ENCODE measurements at regions not wholly inside any gene's neighbourhood (a gene's known extent, or its start where the extent isn't known, plus 50 kb on each side); places are given as distances from the start of the nearest gene placed in this dataset.
A peak's percentile ranks its signal among the peaks of the same experiment; 100 is the strongest.
"Not testable (repeated sequence)": the region's sequence is repeated elsewhere in the genome, so short reads cannot be mapped to it uniquely, and the experiment has no call there.

DNA sequence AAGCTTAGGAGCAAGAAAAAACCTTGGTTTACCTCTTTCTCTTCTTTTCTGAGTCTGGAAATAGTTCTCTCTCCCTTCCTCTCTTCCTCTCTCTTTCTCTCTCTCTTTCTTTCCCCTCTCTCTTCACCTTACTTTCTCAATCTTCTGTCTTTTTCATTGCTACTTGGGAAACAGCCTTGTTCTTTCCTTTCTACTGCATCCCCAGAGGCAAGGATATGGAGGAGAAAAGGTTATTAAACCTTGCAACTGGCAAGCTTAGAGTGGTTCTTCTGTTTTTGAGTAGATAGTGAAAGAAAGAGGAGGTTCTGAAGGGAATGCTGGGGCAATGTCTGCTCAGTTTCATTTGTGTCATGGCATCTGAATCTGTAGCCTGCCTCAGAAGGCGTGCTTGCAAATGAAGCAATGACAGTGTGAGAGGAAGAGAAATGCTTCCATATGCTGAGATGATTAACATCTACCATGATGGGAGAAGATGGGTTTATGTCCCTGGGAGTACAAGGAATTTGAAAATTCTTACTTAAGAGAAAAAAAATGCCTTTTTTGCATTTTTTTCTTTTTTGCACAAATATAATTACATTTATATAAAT, 190.6 kb downstream of the CEP135 start:
- Mint-ChIP-seq H3K27ac (no peak overlapping the region), H3K36me3 (no peaks in the 10 kb centered on the region), H3K9me3 (no peaks in the 10 kb centered on the region)
- DNase-seq (ENCODE audit: low spot score in 2 of 2) (no peak), ATAC-seq (no peak)

DNA sequence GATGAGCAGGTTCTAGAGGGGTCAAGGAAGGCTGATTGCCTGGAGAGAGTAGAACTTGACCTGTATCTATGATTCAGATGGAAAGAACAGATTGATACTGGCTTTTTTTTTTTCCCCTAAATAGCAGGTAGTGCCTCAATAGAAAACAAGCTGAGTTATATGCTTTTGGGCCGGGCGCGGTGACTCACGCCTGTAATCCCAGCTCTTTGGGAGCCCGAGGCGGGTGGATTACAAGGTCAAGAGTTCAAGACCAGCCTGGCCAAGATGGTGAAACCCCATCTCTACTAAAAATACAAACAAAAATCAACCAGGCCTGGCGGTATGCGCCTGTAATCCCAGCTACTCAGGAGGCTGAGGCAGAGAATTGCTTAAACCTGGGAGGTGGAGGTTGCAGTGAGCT, 186.1 kb downstream of the CEP135 start:
- H3K9me3 Mint-ChIP-seq; H3K27ac Mint-ChIP-seq; H3K36me3 Mint-ChIP-seq; ATAC-seq; DNase-seq (ENCODE audit: low spot score in 2 of 2): not testable (repeated sequence)

DNA sequence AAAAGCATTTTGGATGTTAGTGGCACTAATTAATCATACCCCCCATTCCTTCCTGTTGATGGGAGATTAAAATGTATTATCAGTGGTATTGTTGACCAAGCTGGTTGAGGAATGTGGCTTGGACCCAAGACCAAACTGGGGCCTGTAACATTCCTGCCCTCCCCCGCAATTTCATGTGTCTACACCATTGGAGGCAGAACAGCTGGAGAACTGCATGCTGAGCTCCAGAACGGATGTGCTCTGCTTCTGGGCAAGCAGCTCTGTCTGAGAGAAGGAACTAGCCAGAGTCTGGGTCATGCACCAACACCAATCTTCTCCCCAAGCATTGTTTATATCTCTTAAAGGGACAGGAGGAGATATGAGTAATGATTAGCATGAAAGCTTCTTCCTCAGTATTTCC, 185.5 kb downstream of the CEP135 start:
- H3K36me3 Mint-ChIP-seq, result no peaks in the 10 kb centered on the region
- no peak for DNase-seq (ENCODE audit: low spot score in 2 of 2)
- ATAC-seq, result no peak

DNA sequence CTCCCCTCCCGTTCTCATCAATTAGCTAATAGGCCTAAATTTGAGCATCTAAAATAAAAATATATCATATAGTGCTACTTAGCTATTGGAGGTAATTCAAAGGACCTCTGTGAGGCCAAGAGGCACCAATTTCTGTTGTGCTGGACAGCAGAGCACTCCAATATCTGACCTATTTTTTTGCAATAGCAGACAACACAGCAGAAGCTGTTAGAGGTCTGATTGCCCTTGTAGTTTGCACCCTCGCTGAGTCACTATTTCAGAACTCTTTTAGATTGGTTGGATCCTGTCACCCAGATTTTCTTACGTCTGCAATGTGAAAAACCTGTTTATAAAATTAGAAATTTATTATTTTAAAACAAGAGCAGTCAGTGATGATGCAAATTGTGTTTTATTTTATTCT, 184.1 kb downstream of the CEP135 start:
- Mint-ChIP-seq H3K27ac (no peak overlapping the region), H3K9me3 (no peaks in the 10 kb centered on the region)

More for the DNA sequence above, 185.5 kb downstream of the CEP135 start:
- Mint-ChIP-seq H3K9me3 (no peaks in the 10 kb centered on the region), H3K27ac (no peak overlapping the region)

DNA sequence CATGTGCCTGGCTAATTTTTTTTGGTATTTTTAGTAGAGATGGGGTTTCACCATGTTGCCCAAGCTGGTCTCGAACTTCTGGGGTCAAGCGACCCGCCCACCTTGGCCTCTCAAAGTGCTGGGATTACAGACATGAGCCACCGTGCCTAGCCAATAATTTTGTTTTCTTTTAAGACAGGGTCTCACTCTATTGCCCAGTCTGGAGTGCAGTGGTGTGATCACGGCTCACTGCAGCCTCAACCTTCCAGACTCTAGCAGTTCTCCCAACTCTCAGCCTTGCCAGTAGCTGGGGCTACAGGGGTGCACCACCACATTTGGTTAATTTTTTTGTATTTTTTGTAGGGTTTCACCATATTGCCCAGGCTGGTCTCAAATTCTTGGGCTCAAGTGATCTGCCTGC, 183.4 kb downstream of the CEP135 start:
- H3K9me3 Mint-ChIP-seq; H3K36me3 Mint-ChIP-seq; DNase-seq (ENCODE audit: low spot score in 2 of 2); ATAC-seq; H3K27ac Mint-ChIP-seq: not testable (repeated sequence)

More for the DNA sequence above, 184.1 kb downstream of the CEP135 start:
- ATAC-seq, result no peak
- DNase-seq (ENCODE audit: low spot score in 2 of 2), result no peak
- H3K36me3 Mint-ChIP-seq, result no peaks in the 10 kb centered on the region

DNA sequence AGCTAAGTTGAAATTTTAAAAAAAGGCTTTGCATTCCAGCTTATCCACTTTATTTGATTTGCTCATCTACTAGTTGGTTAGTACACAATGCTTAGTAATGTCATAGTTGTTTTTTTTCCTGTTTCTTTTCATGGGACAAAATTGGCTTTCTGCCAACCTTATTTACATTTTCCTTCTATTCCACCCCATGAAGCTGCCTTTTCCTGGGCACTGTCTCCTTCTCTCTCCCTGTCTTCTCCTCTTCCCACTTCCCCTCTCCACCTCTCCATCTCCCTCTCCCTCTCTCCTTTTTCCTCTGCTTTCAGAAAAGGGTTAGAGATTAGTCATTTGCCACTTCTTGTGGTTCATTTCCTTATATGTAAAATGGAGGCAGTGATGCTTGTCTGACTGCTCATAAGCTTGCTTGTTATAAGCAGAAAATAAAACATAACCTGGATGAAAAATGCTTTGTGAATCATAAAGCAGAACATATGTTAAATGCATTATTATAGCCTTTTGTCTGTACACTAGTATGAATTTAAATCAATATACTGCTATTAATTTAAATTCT, 181.9 kb downstream of the CEP135 start:
- no peak for DNase-seq (ENCODE audit: low spot score in 2 of 2)
- no peak for ATAC-seq
- Mint-ChIP-seq H3K36me3 (no peaks in the 10 kb centered on the region), H3K27ac (no peak overlapping the region), H3K9me3 (no peaks in the 10 kb centered on the region)

DNA sequence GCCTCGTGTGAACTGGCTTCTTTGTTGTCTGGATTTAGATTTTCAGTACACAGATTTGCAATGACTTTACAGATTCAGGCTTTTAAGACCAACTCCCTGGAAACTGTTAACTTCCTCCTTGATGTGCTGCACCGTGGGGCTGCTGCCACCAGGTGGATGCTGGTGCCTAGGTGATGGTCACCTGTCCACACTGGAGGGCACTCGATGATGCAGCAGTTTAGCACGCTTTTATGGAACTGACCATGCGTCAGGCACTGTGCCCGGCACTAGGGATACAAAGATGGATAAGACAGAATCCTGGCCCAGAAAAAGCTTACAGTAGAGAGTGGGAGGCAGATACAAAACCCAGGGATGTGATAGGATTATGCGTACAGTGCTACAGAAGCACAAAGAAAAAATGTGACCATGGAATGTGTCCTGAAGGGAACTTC, 180.7 kb downstream of the CEP135 start:
- Mint-ChIP-seq H3K27ac (no peak overlapping the region), H3K9me3 (no peaks in the 10 kb centered on the region), H3K36me3 (no peaks in the 10 kb centered on the region)
- peak; percentile 41 to 50 for ATAC-seq
- peak in 1 of 2 donors; percentile 10 for DNase-seq (ENCODE audit: low spot score in 2 of 2)

DNA sequence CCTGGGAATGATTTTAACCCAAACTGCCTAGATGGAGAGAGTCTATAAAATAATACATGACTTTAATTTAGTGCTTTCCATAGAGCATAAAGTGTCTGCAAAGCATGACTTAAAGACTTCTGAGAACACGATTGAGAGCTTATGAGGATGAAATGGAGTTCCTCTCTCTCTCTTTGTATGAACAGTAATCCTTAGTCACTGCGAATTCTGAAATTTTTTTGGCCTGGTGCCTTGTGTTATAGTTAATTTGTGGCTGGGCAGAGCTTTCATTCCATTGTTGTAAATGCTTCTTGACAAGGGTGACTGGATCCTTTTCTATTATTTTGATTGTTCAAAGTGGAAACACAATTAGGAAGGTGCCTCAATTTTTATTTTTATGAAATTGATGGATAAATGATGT, 179.5 kb downstream of the CEP135 start:
- Mint-ChIP-seq H3K36me3 (no peaks in the 10 kb centered on the region), H3K9me3 (no peaks in the 10 kb centered on the region), H3K27ac (no peak overlapping the region)
- DNase-seq (ENCODE audit: low spot score in 2 of 2) (no peak), ATAC-seq (no peak)

DNA sequence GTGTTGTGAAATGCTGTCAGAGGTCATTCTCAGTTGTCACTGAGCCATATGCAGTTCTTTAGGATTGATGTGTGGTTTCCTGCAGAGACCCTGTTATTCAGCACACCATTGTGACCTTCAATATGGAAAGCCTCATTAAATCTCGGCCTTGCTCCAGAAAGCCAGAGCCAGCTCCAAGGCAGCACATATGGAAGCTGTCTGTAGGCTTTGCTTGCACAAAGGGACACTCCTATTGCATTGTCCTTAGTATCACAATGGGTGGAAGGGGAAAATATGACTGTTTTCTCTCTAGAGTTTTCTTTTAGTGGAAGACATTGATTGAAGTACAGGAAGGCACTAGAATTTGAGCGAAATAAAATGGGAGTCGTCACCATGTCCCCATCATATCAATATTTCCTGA, 179.0 kb downstream of the CEP135 start:
- no peaks in the 10 kb centered on the region for H3K36me3 Mint-ChIP-seq
- DNase-seq (ENCODE audit: low spot score in 2 of 2) (no peak), ATAC-seq (no peak)
- H3K27ac Mint-ChIP-seq, result no peak overlapping the region
- no peaks in the 10 kb centered on the region for H3K9me3 Mint-ChIP-seq

DNA sequence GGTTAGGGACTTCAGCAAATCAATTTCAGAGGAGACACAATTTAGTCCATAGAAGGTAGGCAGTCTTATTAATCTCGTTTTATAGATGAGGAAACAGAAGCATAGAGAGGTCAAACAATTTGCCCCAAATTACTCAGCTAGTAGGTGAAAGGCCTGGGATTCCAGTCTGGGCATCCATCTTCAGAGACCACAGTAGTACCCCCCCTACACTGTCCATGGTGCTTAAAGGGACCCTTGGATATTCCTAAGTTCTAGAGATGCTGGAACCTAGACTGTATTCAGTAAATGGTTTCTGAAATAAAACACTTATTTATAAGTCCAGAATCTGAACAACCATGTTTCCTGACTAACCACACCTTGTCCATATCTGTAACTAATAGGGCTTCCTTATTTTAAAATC, 174.8 kb downstream of the CEP135 start:
- no peaks in the 10 kb centered on the region for H3K36me3 Mint-ChIP-seq
- no peak overlapping the region for H3K27ac Mint-ChIP-seq
- DNase-seq (ENCODE audit: low spot score in 2 of 2) (no peak), ATAC-seq (no peak)
- H3K9me3 Mint-ChIP-seq, result no peaks in the 10 kb centered on the region

DNA sequence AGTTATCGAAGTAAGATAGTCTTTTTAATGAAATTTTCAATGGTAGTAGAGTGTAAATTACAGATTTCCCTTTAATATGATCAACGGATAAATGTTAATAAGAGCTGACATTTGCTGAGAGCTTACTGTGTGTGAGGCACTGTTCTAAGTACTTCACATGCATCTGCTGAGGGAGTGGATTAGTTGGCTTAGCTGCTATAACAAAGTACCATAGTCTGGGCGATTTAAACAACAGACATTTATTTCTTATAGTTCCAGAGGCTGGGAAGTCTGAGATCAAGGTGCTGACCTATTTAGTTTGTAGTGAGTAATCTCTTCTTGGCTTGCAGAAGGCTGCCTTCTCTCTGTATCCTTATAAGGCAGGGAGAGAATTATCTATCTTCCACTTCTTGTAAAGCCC, 174.3 kb downstream of the CEP135 start:
- DNase-seq (ENCODE audit: low spot score in 2 of 2), result no peak
- no peak for ATAC-seq
- no peaks in the 10 kb centered on the region for H3K36me3 Mint-ChIP-seq

DNA sequence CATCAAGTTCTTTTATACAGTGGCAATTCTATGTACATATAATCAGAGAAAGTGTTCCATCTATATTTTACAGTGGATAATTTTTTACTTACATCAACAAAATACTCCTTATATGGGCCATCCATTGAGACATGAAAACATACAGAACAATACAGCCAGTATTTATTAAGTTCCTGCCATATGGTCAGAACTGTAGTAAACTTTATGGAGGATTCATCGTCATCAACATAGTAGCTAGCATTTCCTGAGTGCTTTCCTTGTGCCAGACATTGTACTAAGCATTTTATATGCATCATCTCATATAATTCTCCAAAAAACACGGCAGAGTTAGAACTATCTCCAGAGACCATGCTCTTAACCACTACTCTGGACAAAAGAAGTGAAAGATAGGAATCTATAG, 170.1 kb downstream of the CEP135 start:
- Mint-ChIP-seq H3K36me3 (no peaks in the 10 kb centered on the region), H3K9me3 (no peaks in the 10 kb centered on the region), H3K27ac (no peak overlapping the region)
- DNase-seq (ENCODE audit: low spot score in 2 of 2) (no peak), ATAC-seq (no peak)

More for the DNA sequence above, 174.3 kb downstream of the CEP135 start:
- H3K9me3 Mint-ChIP-seq, result no peaks in the 10 kb centered on the region
- no peak overlapping the region for H3K27ac Mint-ChIP-seq

DNA sequence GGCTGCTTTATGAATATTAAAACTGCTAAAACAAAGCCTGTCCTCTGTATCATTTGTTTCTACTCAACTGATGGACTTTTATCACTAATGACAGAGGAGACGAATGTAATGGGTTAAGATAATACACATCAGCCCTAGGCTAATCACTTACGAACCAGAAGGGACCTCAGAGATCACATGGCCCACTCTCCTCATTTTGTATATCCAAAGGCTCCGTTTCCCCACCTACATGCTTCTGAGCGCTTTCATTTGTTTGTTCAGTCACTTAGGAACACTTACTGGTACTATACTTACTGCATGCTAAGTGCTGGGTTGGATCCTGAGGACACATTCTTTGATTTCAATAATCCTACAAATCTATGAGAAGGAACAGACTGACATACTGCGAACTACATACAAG, 169.3 kb downstream of the CEP135 start:
- no peak for DNase-seq (ENCODE audit: low spot score in 2 of 2)
- no peaks in the 10 kb centered on the region for H3K9me3 Mint-ChIP-seq
- H3K27ac Mint-ChIP-seq, result no peak overlapping the region
- no peaks in the 10 kb centered on the region for H3K36me3 Mint-ChIP-seq
- ATAC-seq, result no peak

DNA sequence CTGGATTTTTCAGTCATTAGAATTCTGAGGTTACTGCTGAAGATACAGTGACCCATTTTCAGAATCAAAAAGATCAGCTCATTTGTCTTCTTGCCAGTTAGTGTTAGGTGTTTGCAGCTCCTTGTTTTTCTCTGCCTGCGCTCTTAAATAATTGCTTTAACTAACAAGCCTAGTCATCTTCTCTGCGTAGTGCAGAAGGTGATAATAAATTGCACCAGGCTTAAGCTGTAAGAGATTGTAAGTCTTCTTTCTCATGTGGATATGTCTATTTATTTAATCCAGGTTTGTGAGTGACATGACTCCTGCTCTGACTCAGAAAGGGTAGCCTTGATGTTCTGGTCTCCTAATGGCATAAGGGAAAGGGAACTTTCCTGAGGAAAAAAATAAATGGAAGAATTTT, 167.2 kb downstream of the CEP135 start:
- DNase-seq (ENCODE audit: low spot score in 2 of 2) (no peak), ATAC-seq (no peak)
- Mint-ChIP-seq H3K36me3 (no peaks in the 10 kb centered on the region), H3K9me3 (no peaks in the 10 kb centered on the region), H3K27ac (no peak overlapping the region)

DNA sequence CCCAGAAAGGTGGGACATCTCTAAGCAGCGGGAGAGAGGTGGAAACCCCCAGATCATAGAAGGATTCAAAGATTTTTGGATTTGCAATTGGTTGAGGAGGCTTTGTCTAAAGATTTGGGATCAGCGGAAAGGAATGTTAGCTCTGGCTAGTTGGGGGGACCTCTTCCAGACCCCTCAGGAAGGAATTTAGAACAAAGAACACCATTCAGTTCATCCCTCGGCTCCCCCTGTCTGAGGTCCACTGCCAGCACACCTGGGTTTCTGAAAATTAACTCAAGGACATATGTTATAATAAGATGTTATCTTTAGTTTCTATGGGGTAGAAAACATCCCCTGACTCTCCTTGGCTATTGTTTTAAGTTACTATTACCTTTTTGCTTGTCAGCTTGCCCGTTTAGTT, 163.6 kb downstream of the CEP135 start:
- Mint-ChIP-seq H3K9me3 (no peaks in the 10 kb centered on the region), H3K27ac (no peak overlapping the region), H3K36me3 (no peaks in the 10 kb centered on the region)
- DNase-seq (ENCODE audit: low spot score in 2 of 2), result no peak
- no peak for ATAC-seq

DNA sequence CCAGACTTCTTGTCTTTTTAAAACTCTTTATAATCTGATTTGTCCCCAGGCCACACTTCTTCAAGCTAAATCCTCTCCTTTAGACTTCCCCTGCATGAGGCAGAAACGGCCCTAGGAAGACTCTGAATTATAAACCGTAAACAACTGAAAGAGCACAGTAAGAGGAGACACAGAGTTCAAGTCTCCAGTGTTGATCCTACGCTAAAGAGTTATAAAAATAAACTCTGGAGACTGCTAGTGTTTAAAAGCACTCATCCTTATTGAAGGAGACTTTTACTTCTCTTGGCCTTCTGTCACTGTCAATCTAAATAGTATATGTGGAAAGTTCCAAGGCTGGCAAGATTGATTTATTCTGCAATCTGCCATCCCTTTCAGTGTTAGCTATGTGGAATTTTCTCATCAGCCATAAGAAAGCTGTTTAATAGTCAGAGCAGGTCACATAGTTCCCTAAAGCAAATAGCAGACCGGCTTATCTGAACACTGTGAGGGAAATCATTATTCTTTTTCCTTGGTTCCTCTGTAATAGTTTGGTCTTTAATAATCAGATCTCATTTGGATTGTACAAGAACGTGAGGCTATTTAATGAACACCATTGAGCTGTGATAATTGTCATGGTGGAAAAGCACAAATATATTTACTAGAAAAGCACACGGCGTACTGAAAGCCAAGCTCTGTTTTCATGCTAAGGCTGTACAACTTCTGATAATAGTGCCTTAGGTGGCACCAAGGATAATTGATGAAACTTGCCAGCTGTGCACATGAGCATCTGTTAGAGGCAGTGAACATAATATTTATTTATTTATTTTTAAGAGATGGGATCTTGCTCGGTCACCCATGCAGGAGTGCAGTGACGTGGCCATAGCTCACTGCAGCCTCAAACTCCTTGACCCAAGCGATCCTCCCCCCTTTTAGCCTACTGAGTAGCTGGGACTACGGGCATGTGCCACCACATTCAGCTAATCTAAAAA, 157.7 kb downstream of the CEP135 start:
- no peak for ATAC-seq
- H3K36me3 Mint-ChIP-seq, result no peaks in the 10 kb centered on the region

DNA sequence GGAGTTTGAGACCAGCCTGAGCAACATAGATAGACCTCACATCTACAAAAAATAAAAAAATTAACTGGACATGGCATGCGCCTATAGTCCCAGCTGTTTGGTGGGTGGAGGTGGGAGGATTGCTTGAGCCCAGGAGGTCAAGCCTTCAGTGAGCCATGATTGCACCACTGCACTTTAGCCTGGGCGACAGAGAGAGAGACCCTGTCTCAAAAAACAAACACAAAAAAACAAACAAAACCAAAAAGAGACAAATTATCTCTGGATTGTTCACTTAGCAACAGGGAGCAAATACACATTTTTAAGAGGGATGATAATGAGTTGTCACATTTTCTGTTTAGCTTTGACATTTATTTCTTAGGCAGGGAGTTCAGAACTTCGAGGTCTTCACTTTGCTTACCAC, 155.4 kb downstream of the CEP135 start:
- ATAC-seq (no peak), DNase-seq (ENCODE audit: low spot score in 2 of 2) (no peak)
- no peaks in the 10 kb centered on the region for H3K9me3 Mint-ChIP-seq
- H3K27ac Mint-ChIP-seq, result no peak overlapping the region
- H3K36me3 Mint-ChIP-seq, result no peaks in the 10 kb centered on the region

More for the DNA sequence above, 157.7 kb downstream of the CEP135 start:
- no peak overlapping the region for H3K27ac Mint-ChIP-seq
- H3K9me3 Mint-ChIP-seq, result no peaks in the 10 kb centered on the region
- DNase-seq (ENCODE audit: low spot score in 2 of 2), result no peak
